ENCODE measurements at regions not wholly inside any gene's neighbourhood (a gene's known extent, or its start where the extent isn't known, plus 50 kb on each side); places are given as distances from the start of the nearest gene placed in this dataset.
"Not testable (repeated sequence)": the region's sequence is repeated elsewhere in the genome, so short reads cannot be mapped to it uniquely, and the experiment has no call there.

- DNase-seq (ENCODE audit: low read depth): no peak
Observed at GRCh38 chr21:20265707-20266440, 732.3 kb upstream of the NCAM2 start.

GRCh38 chr21:20266441-20266710 is 731.8 kb upstream of the NCAM2 start:
- no peak for DNase-seq (ENCODE audit: low read depth)

DNA sequence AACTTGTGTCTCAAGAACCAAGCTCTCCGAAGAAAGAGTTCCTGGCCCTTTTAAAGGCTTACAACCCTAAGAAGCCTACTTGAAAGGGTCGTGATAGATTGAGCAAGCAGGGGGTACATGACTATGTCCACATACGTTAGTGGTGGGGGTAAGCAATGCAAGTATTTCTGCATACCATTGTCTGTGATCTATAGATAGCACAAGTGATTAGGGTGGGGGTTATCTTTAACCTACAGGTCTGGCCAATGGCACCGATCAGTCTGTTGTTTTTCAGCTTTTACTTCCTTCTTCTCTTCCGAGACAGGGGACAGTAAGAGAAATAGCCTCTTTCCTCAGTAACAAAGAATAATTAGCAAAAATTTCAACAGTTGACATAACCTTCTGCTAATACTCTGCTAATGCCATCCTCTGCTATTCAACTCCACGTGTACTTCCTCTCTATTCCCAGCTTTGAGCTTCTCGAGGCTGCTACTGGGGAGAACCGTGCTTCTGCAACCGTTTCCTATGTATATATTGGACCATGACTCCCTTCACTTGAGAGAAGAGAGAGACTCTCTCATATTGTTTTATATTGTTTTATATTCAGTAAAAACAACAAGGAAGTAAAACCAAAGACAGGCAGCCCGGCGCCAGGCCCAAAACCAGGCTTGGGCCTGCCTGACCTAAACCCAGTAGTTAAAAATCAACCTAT is 727.7 kb upstream of the NCAM2 start:
- DNase-seq (ENCODE audit: low read depth): no peak

GRCh38 chr21:20272791-20273362 is 725.3 kb upstream of the NCAM2 start:
- DNase-seq (ENCODE audit: low read depth): no peak

- DNase-seq (ENCODE audit: low read depth): no peak
Observed at GRCh38 chr21:20276377-20276776, 721.8 kb upstream of the NCAM2 start.

DNA sequence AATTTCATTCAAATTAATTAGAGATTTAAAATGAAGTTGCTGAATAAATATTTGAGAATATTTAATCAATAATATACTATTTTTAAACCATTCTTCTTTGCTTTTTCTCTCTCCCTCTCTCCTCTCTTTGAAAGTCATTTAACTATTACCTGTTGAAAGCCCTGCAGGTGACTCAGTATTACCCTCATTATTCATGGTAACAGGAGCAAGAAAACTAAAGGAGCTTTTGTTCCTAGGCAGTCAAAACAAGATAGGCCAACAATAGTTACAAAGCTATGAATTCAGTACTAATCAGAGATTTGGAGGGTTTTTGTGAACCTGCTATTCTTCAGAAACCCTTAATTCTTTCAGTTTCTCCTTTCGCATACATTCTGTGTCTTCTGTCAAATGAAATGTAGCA is 721.3 kb upstream of the NCAM2 start:
- no peak for DNase-seq (ENCODE audit: low read depth)

DNA sequence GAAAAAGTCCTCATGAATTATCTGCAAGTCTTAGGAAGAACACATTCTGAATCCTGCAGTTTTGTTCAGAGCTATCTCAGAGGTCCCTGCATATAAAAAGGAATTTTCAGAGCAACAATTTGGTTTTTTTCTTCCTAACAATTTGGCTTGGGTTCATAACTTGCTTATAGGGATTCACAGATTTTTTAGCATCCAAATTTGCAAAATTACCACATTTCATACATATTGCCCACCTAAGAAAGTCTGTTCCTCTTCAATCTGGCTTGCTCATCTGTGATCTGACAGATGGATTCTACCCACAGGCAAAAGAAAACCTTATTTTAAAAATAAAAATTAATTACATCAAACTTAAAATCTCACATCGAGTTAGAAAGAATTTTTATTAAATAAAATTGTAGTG is 714.4 kb upstream of the NCAM2 start:
- DNase-seq (ENCODE audit: low read depth): no peak

DNA sequence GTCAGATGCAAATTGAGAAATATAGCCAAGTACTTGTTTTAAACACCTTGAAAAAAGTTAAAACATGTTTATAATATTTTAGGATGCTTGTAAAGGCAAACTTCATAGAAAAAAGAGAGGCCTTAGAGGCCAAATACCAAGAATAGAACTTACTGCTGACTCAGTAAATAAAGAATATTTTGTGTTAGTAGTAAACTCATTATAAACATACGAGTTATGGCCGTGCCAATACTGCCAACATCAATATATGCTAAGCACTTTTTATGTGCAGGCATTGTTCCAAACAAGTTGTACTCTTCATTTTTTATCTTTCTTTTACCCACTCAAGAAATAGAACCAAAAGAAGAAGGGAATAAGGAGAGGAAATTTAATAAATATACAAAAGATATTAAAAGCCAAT is 705.9 kb upstream of the NCAM2 start:
- DNase-seq (ENCODE audit: low read depth): no peak

GRCh38 chr21:20292854-20293253 is 705.4 kb upstream of the NCAM2 start:
- not testable (repeated sequence) for DNase-seq (ENCODE audit: low read depth)

DNA sequence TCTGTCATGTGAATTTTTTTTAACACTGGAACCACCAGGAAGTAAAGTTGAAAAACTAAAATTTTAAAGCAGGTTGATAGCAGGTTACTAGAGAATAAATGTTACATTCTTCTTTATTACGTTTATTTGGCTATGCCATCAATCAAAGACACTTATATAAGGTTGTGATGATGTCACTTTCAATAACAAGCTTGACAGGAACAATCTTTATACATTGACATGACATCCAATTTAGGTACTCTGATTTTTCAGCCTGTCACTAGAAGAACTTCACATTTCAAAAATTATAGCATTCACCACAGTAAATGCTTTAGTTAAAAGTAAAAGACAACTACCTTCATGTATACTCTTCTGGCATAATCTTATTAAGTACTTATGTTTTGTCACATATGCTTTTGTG is 696.8 kb upstream of the NCAM2 start:
- no peak for DNase-seq (ENCODE audit: low read depth)

DNA sequence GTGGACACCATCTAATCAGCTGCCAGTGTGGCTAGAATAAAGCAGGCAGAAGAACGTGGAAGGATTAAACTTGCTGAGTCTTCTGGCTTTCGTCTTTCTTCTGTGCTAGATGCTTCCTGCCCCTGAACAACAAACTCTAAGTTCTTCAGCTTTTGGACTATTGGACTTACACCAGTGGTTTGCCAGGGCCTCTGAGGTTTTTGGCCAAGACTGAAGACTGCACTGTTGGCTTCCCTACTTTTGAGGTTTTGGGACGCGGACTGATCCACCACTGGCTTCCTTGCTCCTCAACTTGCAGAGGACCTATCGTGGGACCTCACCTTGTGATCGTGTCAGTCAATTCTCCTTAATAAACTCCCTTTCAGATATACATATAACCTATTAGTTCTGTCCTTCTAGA is 696.1 kb upstream of the NCAM2 start:
- no peak for DNase-seq (ENCODE audit: low read depth)

DNA sequence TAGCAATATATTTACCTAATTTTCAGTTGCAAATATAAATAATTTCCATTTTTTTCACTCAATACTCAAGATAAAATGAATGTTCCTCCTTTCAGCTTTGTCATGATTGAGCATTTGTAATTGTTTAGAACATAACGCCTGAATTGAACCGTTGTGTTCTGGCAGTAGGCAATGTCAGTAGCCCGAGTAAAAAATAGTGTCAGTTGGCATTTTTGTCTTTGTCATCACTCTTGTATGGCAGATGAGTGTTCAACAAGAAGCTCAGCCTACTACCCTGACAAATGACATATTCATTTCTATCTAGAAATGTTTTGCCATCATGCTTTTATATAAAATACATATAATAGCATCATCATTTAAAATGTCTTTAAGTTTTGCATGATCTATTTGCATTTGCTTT is 691.4 kb upstream of the NCAM2 start:
- no peak for DNase-seq (ENCODE audit: low read depth)

GRCh38 chr21:20308586-20309315 is 689.5 kb upstream of the NCAM2 start:
- DNase-seq (ENCODE audit: low read depth): no peak

DNA sequence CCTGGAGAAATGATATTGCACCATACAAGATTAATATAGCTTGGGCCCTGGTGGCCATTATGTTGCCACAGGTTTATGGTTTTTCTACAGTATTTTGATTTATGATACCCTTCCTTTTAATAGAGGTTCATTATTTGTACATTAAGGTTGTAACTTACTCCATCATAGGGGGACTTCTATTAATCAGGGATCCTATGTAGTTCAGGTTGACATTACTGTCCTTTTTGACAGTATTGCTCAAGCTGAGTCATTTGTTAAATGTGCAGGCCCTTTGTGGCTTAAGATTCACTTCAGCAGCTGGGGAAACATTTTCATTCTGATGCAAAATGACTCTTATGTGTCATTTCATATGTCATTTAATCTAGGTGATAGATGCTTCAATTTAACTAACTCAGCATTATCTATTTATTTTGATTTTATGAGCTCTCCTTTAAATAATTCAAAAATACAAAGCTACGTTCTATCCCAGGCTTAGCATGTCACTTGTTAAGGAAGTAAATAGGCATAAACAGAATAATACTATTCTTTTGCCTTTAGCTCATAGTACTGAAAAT is 686.9 kb upstream of the NCAM2 start:
- no peak for DNase-seq (ENCODE audit: low read depth)

DNA sequence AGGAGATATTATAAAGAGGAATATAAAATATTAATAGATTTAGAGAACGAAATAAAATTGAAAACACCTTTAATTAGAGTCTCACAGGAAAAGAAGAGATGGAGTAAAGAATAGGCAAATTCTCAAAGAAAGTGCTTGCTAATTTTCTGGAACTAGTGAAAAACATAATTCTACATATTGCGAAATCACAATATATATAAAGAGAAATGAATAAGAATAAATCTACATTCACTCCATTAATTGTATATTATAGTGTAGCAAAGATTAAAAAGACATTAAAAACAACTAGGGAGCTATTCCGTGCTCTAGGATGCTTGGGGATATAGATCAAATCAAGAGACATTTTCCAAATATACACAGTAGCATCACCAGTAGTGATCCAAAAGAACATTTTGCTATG is 685.2 kb upstream of the NCAM2 start:
- DNase-seq (ENCODE audit: low read depth): no peak

- DNase-seq (ENCODE audit: low read depth): no peak
Observed at GRCh38 chr21:20315042-20315441, 683.2 kb upstream of the NCAM2 start.

GRCh38 chr21:20329636-20330035 is 668.6 kb upstream of the NCAM2 start:
- no peak for DNase-seq (ENCODE audit: low read depth)

GRCh38 chr21:20330652-20331051 is 667.6 kb upstream of the NCAM2 start:
- no peak for DNase-seq (ENCODE audit: low read depth)

- no peak for DNase-seq (ENCODE audit: low read depth)
Observed at GRCh38 chr21:20334585-20334984, 663.6 kb upstream of the NCAM2 start.

- no peak for DNase-seq (ENCODE audit: low read depth)
Observed at GRCh38 chr21:20341431-20341830, 656.8 kb upstream of the NCAM2 start.

- DNase-seq (ENCODE audit: low read depth): no peak
Observed at GRCh38 chr21:20343186-20343585, 655.0 kb upstream of the NCAM2 start.

DNA sequence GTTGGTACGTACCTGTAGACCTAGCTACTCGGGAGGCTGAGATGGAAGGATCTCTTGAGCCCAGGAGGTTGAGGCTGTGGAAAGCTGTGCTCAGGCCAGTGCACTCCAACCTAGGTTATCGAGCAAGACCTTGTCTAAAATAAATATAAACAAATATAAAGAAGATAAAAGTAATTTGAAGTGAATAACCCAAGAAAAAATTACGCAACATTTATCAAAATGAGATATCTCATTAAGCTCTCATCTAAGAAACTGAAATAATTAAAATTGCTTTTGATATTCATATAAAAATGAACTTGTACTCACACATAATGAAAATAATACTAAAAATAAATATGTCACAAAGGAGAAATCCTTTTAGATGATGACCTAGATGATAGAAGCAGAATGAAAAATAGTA is 647.1 kb upstream of the NCAM2 start:
- no peak for DNase-seq (ENCODE audit: low read depth)

DNA sequence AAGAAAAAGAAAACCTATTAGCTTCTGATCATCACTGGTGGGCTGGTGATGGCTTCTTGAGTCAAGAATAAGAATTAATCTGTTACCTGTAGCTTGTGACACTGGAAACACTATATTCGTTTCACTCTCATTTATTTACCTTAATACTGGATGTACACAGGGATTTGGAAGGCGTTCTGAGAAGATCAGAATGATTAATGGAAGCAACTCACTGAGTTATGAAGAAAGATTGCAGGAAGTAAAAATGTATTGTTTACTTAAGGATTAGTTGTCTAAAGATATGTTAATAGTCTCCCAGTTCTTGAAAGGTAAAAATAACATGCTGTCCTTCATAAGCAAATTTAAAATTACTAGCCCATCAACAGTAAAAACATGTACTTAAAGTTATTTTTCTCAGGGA is 644.9 kb upstream of the NCAM2 start:
- no peak for DNase-seq (ENCODE audit: low read depth)
